ENCODE measurements at regions not wholly inside any gene's neighbourhood (a gene's known extent, or its start where the extent isn't known, plus 50 kb on each side); places are given as distances from the start of the nearest gene placed in this dataset.

DNA sequence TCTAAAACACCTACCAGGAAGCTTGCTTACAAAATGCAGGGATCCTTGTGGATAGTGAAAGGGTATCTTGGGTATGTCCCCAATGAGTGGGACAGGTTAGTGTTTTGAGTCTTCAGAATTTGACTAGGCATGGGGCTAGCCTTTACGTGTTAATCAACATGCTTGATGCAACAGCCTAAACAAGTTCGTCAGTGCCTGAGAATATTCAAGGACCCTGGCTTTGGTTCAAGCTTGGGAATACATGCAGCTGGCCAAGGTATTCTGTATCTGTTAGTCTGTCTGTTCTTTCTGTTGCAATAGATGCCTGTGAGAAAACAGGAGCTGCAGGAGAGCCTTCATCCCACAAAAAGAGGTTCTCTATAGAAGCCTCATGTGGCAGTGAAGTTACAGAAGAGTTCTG, 149.5 kb downstream of the CCNG2 start:
- H3K27me3 ChIP-seq, result no peaks in the 10 kb centered on the region

DNA sequence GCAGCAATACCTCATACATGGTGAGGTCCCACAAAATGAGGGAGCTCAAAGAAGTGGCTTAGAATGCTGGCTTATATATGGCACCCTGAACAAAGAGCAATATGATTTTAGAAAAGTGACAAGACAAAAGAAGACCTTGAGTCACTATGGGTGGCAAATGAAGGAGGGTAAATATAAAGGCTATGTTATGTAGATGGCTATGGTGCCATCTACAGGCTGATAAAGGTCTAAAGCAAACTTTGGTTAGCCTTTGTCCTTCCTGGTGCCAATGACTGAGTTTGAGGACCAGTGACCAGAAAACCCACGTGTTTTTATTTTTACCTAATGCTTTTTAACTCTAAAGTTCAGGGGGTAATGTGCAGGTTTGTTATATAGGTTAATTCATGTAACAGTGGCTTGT, 151.8 kb downstream of the CCNG2 start:
- no peaks in the 10 kb centered on the region for H3K36me3 ChIP-seq
- peaks cover 0 to 14% (median 0%) of the 10 kb centered on the region in 3 donors for H3K4me1 ChIP-seq
- DNase-seq, result no peak
- no peaks in the 10 kb centered on the region for H3K27me3 ChIP-seq
- H3K9me3 ChIP-seq, result no peaks in the 10 kb centered on the region
- TF ChIP-seq, protein P1, sequence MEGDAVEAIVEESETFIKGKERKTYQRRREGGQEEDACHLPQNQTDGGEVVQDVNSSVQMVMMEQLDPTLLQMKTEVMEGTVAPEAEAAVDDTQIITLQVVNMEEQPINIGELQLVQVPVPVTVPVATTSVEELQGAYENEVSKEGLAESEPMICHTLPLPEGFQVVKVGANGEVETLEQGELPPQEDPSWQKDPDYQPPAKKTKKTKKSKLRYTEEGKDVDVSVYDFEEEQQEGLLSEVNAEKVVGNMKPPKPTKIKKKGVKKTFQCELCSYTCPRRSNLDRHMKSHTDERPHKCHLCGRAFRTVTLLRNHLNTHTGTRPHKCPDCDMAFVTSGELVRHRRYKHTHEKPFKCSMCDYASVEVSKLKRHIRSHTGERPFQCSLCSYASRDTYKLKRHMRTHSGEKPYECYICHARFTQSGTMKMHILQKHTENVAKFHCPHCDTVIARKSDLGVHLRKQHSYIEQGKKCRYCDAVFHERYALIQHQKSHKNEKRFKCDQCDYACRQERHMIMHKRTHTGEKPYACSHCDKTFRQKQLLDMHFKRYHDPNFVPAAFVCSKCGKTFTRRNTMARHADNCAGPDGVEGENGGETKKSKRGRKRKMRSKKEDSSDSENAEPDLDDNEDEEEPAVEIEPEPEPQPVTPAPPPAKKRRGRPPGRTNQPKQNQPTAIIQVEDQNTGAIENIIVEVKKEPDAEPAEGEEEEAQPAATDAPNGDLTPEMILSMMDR (IDR thresholded peaks at IDR 0.05), result peak in 3 of 6 experiments; percentile 16 to 60 (median 23)
- TF ChIP-seq POLR2A (IDR thresholded peaks at IDR 0.05), result no peak
- H3K27ac ChIP-seq, result no peak overlapping the region
- intact Hi-C loops (cut with DNase I), result no loop called here
- 12 to 56% methylated on average over 1 of the region's 1 CpG for WGBS, 2 donors
- H3K4me3 ChIP-seq, result no peak overlapping the region

More for the DNA sequence above, 149.5 kb downstream of the CCNG2 start:
- intact Hi-C loops (cut with DNase I), result no loop called here
- Histone ChIP-seq H3K4me3 (no peak overlapping the region), H3K36me3 (no peaks in the 10 kb centered on the region), H3K27ac (no peak overlapping the region), H3K4me1 (peaks cover 0 to 6% (median 0%) of the 10 kb centered on the region in 3 donors), H3K9me3 (no peaks in the 10 kb centered on the region)
- WGBS, 2 donors, result 51 to 58% methylated on average over 2 of the region's 2 CpGs
- no peak for DNase-seq
- no peak for TF ChIP-seq POLR2A (IDR thresholded peaks at IDR 0.05)
- TF ChIP-seq, protein P1 (IDR thresholded peaks at IDR 0.05), result no peak

DNA sequence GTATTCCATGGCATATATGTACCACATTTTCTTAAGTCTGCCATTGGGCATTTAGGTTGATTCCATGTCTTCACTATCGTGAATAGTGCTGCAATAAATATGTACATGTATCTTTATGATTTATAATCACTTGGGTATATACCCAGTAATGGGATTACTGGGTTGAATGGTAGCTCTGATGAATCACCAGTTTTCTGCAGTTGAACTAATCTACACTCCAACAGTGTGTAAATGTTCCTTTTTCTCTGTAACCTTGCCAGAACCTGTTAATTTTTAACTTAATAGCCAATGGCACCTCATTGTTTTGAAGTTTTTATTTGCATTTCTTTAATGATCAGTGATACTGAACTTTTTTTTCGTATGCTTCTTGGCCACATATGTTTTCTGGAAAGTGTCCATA, 152.5 kb downstream of the CCNG2 start:
- no peak for DNase-seq
- Histone ChIP-seq H3K27me3 (no peaks in the 10 kb centered on the region), H3K36me3 (no peaks in the 10 kb centered on the region), H3K4me1 (peaks cover 0 to 14% (median 0%) of the 10 kb centered on the region in 3 donors), H3K9me3 (no peaks in the 10 kb centered on the region), H3K27ac (no peak overlapping the region), H3K4me3 (no peak overlapping the region)
- intact Hi-C loops (cut with DNase I), result no loop called here
- 26 to 29% methylated on average over 2 of the region's 2 CpGs for WGBS, 2 donors
- TF ChIP-seq, protein P1 (IDR thresholded peaks at IDR 0.05), result no peak
- no peak for TF ChIP-seq POLR2A (IDR thresholded peaks at IDR 0.05)

DNA sequence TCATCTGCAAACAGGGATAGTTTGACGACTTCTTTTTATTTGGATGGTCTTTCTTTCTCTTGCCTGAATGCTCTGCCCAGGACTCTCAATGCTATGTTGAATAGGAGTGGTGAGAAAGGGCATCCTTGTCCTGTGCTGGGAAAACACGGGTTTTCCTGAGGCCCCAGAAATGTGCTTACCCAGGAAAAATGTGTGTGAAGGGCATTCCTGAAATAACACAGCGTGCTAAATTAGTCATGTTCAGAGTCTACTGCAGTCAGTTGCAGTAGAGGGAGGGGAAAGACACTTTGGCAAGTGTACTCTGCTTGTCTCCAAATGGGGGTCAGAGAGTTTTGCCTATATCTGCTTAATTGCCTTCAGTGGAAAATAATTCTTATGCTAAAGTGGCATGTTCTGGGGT, 153.9 kb downstream of the CCNG2 start:
- H3K4me3 ChIP-seq, result no peak overlapping the region
- H3K4me1 ChIP-seq, result peaks cover 0 to 14% (median 0%) of the 10 kb centered on the region in 3 donors
- no peak for TF ChIP-seq POLR2A (IDR thresholded peaks at IDR 0.05)
- TF ChIP-seq, protein P1 (IDR thresholded peaks at IDR 0.05), result no peak
- no peak overlapping the region for H3K27ac ChIP-seq
- DNase-seq, result no peak
- no peaks in the 10 kb centered on the region for H3K27me3 ChIP-seq
- WGBS, 2 donors, result 47 to 100% methylated on average over 1 to 3 of the region's 3 CpGs
- H3K36me3 ChIP-seq, result no peaks in the 10 kb centered on the region
- no peaks in the 10 kb centered on the region for H3K9me3 ChIP-seq
- intact Hi-C loops (cut with DNase I), result no loop called here

DNA sequence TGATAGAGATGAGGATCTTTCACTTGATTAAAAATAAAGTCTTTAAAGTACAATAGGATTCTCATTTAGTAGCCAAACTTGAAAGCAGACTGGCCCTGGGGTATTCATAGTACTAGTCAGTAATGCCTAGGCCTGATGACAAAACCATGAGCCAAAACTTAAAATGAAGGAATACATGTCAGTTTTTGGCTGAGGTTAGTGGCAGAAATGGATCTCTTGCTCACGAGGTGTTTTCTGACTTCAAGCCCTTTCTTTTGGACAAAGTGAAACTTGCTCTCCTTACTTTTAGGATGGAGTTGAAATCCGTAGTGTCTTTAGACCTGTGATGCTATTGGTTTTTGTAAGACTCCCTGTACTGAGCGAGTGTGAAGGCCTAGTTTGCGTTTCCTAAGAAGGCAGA, 157.7 kb downstream of the CCNG2 start:
- intact Hi-C loops (cut with DNase I), result no loop called here
- Histone ChIP-seq H3K9me3 (peaks cover 0 to 9% (median 0%) of the 10 kb centered on the region in 3 donors), H3K27ac (no peak overlapping the region), H3K4me1 (peaks cover 0 to 14% (median 0%) of the 10 kb centered on the region in 3 donors), H3K4me3 (no peak overlapping the region), H3K36me3 (no peaks in the 10 kb centered on the region), H3K27me3 (no peaks in the 10 kb centered on the region)
- WGBS, 2 donors, result 62 to 69% methylated on average over 4 of the region's 4 CpGs
- TF ChIP-seq POLR2A (IDR thresholded peaks at IDR 0.05), result no peak
- TF ChIP-seq, protein P1 (IDR thresholded peaks at IDR 0.05), result no peak
- no peak for DNase-seq

All from esophagus squamous epithelium (tissue), 5 donors.